Peyer's patch (tissue), 4 donors: ENCODE measurements at regions not wholly inside any gene's neighbourhood (a gene's known extent, or its start where the extent isn't known, plus 50 kb on each side); places are given as distances from the start of the nearest gene placed in this dataset.

Experiments
- POLR2A ChIP-seq, 2 donors: fragments of 450-650 bp; IDR thresholded peaks; one replicate each; pipeline ENCODE4 v1.5.1; 2017; ENCODE audit warnings: antibody characterized with exemption in 2 of 2, mild to moderate bottlenecking in 2 of 2, moderate library complexity in 2 of 2
- TF ChIP-seq, protein P1 (sequence below), 6 experiments: fragments of 450-650 bp in 4 of 6; fragments of 200-600 bp in 2 of 6; sonication (generic) in 1 of 6; IDR thresholded peaks; one replicate each; pipeline ENCODE4 v1.5.1; 2017 to 2019; ENCODE audit warnings: antibody characterized with exemption in 6 of 6, mild to moderate bottlenecking in 3 of 6, moderate library complexity in 1 of 6

DNA sequence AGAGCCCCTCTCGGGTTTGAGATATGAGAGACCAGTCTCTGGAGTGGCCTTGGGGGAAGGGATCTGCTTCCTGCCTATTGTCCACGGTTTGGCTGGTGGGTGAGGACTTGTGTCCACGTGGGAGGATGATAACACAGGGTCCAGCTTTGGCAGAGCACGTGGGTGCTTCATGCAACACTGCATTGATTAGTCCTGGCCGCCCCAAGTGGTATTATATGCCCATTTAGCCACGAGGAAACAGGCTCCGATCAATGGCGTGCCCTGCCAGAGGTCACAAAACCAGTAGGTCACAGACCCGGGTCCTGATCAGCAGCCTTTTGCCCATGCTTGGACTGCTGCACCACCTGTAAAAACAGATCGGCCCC, 141.6 kb downstream of the RGS9 start:
- TF ChIP-seq, protein P1, sequence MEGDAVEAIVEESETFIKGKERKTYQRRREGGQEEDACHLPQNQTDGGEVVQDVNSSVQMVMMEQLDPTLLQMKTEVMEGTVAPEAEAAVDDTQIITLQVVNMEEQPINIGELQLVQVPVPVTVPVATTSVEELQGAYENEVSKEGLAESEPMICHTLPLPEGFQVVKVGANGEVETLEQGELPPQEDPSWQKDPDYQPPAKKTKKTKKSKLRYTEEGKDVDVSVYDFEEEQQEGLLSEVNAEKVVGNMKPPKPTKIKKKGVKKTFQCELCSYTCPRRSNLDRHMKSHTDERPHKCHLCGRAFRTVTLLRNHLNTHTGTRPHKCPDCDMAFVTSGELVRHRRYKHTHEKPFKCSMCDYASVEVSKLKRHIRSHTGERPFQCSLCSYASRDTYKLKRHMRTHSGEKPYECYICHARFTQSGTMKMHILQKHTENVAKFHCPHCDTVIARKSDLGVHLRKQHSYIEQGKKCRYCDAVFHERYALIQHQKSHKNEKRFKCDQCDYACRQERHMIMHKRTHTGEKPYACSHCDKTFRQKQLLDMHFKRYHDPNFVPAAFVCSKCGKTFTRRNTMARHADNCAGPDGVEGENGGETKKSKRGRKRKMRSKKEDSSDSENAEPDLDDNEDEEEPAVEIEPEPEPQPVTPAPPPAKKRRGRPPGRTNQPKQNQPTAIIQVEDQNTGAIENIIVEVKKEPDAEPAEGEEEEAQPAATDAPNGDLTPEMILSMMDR (IDR thresholded peaks at IDR 0.05): no peak
- no peak for TF ChIP-seq POLR2A (IDR thresholded peaks at IDR 0.05)
